ENCODE measurements at regions not wholly inside any gene's neighbourhood (a gene's known extent, or its start where the extent isn't known, plus 50 kb on each side); places are given as distances from the start of the nearest gene placed in this dataset.

DNA sequence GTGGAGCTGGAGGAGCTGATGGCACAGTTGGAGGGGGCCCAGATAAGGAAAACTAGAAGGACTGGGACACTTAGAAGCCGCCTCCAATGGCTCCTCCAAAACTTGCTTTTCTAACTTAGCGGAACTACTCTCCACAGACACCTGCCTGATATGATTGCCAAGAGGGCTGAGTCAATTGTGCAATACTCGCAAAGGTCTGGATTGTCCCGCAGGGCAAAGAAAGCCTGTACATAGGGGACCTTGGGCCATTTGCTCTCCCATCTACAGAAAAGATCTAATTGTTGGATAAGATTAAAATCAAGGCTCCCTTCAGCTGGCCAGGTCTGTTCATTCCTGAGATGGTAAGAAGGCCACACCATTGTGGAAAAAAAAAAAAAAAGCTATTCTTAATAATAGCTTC is 69.7 kb upstream of the ATP11B start:
- Histone ChIP-seq H3K4me3 (ENCODE audit: insufficient read depth, low read depth, low read length) (no peak overlapping the region), H3K79me1 (ENCODE audit: low read depth in 1 of 2, low read length in 2 of 2) (no peaks in the 10 kb centered on the region), H3K9ac (ENCODE audit: low read depth, low read length) (no peak overlapping the region), H2BK5ac (ENCODE audit: low read depth, low read length, poor library complexity, severe bottlenecking) (no peak overlapping the region), H3K27ac (ENCODE audit: insufficient read depth, low read length) (no peak overlapping the region), H3K9me1 (ENCODE audit: insufficient read depth, low read length) (no peaks in the 10 kb centered on the region), H4K5ac (ENCODE audit: low read depth, low read length) (no peak overlapping the region), H2AFZ (replicated peaks; ENCODE audit: low read length, poor library complexity) (no peak overlapping the region), H3K27me3 (ENCODE audit: control insufficient read depth, insufficient read depth, low read length) (peaks cover 8% of the 10 kb centered on the region; the same call in 1 of the 2 replicates), H3K23ac (ENCODE audit: low read depth, low read length) (no peak overlapping the region), H2BK20ac (ENCODE audit: low read depth, low read length) (no peak overlapping the region), H3K36me3 (ENCODE audit: control insufficient read depth, insufficient read depth, low read length) (no peaks in the 10 kb centered on the region), H3K56ac (ENCODE audit: extremely low read depth, insufficient read depth, low read length) (no peak overlapping the region), H2AK9ac (replicated peaks; ENCODE audit: low read depth, low read length, poor library complexity) (no peak overlapping the region), H3K9me3 (ENCODE audit: control insufficient read depth, insufficient read depth, low read length) (no peaks in the 10 kb centered on the region), H3K4ac (ENCODE audit: low read depth, low read length) (no peak overlapping the region), H2BK15ac (ENCODE audit: low read depth, low read length) (no peak overlapping the region), H4K91ac (ENCODE audit: insufficient read depth, low read depth, low read length) (no peak overlapping the region), H3K18ac (ENCODE audit: low read depth, low read length) (no peak overlapping the region), H2AK5ac (ENCODE audit: low read depth, low read length) (no peak overlapping the region), H3K4me2 (ENCODE audit: low read depth, low read length) (no peak overlapping the region), H2BK120ac (ENCODE audit: low read depth, low read length) (no peak overlapping the region), H3K4me1 (ENCODE audit: control insufficient read depth, insufficient read depth, low read length) (no peaks in the 10 kb centered on the region), H4K8ac (ENCODE audit: low read depth in 2 of 2, low read length in 2 of 2) (no peak overlapping the region), H4K20me1 (ENCODE audit: insufficient read depth, low read length) (no peaks in the 10 kb centered on the region), H3K14ac (replicated peaks; ENCODE audit: low read depth, low read length) (no peak overlapping the region)
- POLR2A ChIA-PET (ENCODE audit: unreplicated experiment) = no interaction called here
- no CpG with 5 or more reads among the region's 4 CpGs for WGBS, 2 experiments (ENCODE audit: extremely low coverage in 2 of 2, insufficient read length in 1 of 2)
- dilution Hi-C loops (cut with HindIII; ENCODE audit: low sequenced_read_pairs, unreplicated experiment) = no loop called here
- ATAC-seq (ENCODE audit: low read depth) (no peak), DNase-seq (no peak)
- intact Hi-C loops (cut with micrococcal nuclease) = no loop called here
- TF ChIP-seq CEBPB (IDR thresholded peaks at IDR 0.05; ENCODE audit: low read depth, low read length) = peak; percentile 47
- TF ChIP-seq BHLHE40 (IDR thresholded peaks at IDR 0.05; ENCODE audit: low read depth, low read length) = no peak
- no TSS peak for BruUV-seq (replicated peaks)
- CTCF ChIA-PET = interaction anchor here (0.6 kb wide), 1 partner anchor 202 kb away, joined by 3 read pairs; no protein-coding TSS in a partner anchor
- in situ Hi-C loops (cut with MboI; ENCODE audit: low sequenced_read_pairs) = loop anchor here (25.0 kb wide), 1 partner anchor 664 kb away; no protein-coding TSS in a partner anchor
